ENCODE measurements at regions not wholly inside any gene's neighbourhood (a gene's known extent, or its start where the extent isn't known, plus 50 kb on each side); places are given as distances from the start of the nearest gene placed in this dataset.

DNA sequence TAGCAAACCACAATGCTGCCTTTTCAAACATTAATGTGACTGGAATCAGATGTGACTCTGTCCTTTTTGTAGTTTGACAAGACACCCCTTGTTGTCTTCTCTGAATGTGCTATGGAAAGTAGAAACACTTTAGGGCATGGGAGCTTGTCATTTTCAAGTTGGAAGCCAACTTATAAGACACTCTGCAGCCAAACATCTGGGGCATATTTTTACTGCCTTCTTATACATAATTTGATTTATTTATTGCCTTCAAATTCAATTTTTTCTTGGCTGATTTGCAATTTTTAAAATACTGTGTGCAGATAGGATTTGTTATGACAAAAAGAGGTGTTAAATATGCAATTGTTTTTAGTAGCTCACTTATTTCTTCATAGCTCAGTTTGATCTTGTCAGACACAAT is 1002.0 kb upstream of the PCDH7 start:
- Mint-ChIP-seq H3K4me3 (no peak overlapping the region), H3K27me3 (no peaks in the 10 kb centered on the region), H3K36me3 (no peaks in the 10 kb centered on the region), H3K27ac (no peak overlapping the region), H3K9me3 (no peaks in the 10 kb centered on the region), H3K4me1 (ENCODE audit: unreplicated experiment) (no peaks in the 10 kb centered on the region)
- no peak for DNase-seq (ENCODE audit: extremely low spot score, unreplicated experiment)
- TF ChIP-seq, protein P1, sequence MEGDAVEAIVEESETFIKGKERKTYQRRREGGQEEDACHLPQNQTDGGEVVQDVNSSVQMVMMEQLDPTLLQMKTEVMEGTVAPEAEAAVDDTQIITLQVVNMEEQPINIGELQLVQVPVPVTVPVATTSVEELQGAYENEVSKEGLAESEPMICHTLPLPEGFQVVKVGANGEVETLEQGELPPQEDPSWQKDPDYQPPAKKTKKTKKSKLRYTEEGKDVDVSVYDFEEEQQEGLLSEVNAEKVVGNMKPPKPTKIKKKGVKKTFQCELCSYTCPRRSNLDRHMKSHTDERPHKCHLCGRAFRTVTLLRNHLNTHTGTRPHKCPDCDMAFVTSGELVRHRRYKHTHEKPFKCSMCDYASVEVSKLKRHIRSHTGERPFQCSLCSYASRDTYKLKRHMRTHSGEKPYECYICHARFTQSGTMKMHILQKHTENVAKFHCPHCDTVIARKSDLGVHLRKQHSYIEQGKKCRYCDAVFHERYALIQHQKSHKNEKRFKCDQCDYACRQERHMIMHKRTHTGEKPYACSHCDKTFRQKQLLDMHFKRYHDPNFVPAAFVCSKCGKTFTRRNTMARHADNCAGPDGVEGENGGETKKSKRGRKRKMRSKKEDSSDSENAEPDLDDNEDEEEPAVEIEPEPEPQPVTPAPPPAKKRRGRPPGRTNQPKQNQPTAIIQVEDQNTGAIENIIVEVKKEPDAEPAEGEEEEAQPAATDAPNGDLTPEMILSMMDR (conservative IDR thresholded peaks at IDR 0.05): no peak

DNA sequence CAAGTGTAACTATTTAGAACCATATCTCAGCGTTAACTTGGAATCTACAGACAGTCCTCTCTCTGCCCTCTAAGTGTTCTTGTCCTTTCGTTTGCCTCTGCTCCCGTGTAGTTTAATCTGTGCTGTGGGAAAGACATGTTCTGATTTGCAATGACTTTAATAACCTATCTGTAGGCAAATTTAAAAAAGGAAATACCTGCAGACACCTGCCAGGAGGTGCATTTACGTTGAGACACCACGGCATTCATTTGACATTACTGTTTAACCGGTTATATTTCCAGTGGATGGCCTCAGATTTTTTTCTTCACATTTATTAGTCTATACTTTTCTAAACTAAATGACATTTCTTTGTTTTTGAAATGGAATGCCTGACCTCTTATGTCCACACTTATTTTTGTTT is 997.9 kb upstream of the PCDH7 start:
- Mint-ChIP-seq H3K36me3 (no peaks in the 10 kb centered on the region), H3K4me3 (no peak overlapping the region), H3K4me1 (ENCODE audit: unreplicated experiment) (no peaks in the 10 kb centered on the region), H3K27ac (no peak overlapping the region), H3K27me3 (no peaks in the 10 kb centered on the region), H3K9me3 (no peaks in the 10 kb centered on the region)
- TF ChIP-seq, protein P1 (conservative IDR thresholded peaks at IDR 0.05): no peak
- DNase-seq (ENCODE audit: extremely low spot score, unreplicated experiment): no peak

DNA sequence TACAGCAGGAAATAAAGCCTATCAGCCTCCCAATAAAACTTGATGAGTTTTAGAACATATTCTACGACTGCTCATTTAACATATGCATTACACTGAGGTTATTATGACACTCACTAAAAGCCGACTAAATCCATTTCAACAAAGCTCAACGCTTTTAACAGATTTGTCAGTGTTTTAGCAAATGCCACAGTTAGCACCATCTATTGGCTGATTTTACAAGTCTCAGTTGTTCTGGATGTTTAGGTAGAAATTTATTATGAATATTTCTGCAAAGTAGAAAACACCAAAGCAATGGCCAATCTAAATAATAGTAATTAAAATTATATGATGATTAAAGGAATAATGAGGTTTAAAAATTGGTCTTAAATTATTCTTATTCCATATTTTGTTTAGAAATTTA is 993.2 kb upstream of the PCDH7 start:
- no peaks in the 10 kb centered on the region for H3K9me3 Mint-ChIP-seq
- no peak for DNase-seq (ENCODE audit: extremely low spot score, unreplicated experiment)
- no peaks in the 10 kb centered on the region for H3K4me1 Mint-ChIP-seq (ENCODE audit: unreplicated experiment)
- H3K36me3 Mint-ChIP-seq: no peaks in the 10 kb centered on the region
- TF ChIP-seq, protein P1 (conservative IDR thresholded peaks at IDR 0.05): no peak
- H3K27me3 Mint-ChIP-seq: no peaks in the 10 kb centered on the region
- no peak overlapping the region for H3K27ac Mint-ChIP-seq
- no peak overlapping the region for H3K4me3 Mint-ChIP-seq

DNA sequence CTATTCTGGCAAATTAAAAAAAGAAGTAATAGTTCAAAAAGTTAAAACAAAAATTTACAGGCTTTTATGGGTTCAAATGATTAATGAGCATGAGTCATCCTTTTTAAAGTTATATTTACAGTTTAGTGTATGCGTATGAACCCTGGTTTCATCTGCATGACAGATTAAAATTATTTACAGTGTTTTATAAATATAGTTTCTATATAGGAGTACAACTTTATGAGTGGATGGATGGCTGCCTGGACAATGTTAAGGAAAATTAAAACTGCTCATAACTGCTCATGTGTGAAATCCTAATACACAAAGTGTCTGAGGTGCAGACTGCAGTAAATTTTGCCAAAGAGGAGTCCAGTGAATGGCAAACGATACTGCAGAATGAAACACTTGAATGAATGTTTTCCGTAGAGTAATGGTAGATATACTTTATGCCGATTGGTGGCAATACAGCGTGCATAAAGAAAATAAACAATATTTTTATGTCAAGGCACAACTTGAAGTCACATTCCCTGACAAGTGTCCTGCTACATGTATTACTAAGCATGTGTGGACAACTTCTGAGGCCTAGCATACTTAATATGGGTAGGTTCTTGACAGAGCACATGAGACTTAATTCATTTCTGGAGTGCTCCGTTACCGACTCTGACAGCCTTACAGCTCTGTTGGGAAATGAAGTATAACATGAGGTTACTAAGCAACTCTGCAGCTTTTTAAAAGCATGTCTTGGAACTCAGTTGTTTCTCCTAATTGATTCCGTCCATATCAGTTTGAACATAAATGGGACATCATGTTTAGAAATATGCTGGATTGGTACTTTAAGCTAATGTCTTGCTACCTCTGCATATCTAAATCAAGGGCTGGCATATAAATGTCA is 985.6 kb upstream of the PCDH7 start:
- TF ChIP-seq, protein P1 (conservative IDR thresholded peaks at IDR 0.05): no peak
- Mint-ChIP-seq H3K27ac (no peak overlapping the region), H3K9me3 (peaks cover 6% of the 10 kb centered on the region), H3K4me1 (ENCODE audit: unreplicated experiment) (no peaks in the 10 kb centered on the region), H3K27me3 (no peaks in the 10 kb centered on the region), H3K36me3 (no peaks in the 10 kb centered on the region), H3K4me3 (no peak overlapping the region)
- no peak for DNase-seq (ENCODE audit: extremely low spot score, unreplicated experiment)

DNA sequence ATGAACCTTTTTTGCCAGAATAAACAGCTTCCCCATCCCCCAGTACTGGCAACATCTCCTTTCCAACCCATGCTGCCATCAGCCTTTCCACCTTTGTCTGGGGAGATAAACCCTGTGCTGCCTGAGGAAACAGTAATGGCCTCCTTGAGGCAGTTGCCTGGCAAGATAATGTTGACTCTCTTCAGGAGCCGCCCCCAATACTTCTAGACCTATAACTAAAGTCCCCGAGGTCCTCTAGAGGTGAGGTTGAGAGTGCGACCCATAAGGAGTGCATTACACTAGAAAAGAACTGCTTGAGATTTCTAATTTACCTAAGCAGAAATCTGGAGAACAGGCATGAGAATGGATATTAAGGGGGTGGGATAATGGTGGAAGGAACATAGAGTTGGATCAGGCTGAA is 963.2 kb upstream of the PCDH7 start:
- no peak for DNase-seq (ENCODE audit: extremely low spot score, unreplicated experiment)
- Mint-ChIP-seq H3K27ac (no peak overlapping the region), H3K36me3 (no peaks in the 10 kb centered on the region), H3K9me3 (no peaks in the 10 kb centered on the region), H3K4me3 (no peak overlapping the region), H3K27me3 (no peaks in the 10 kb centered on the region), H3K4me1 (ENCODE audit: unreplicated experiment) (no peaks in the 10 kb centered on the region)
- TF ChIP-seq, protein P1 (conservative IDR thresholded peaks at IDR 0.05): no peak

All from type B pancreatic cell (in vitro differentiated cells).